ENCODE measurements at regions not wholly inside any gene's neighbourhood (a gene's known extent, or its start where the extent isn't known, plus 50 kb on each side); places are given as distances from the start of the nearest gene placed in this dataset.
"Not testable (repeated sequence)": the region's sequence is repeated elsewhere in the genome, so short reads cannot be mapped to it uniquely, and the experiment has no call there.

DNA sequence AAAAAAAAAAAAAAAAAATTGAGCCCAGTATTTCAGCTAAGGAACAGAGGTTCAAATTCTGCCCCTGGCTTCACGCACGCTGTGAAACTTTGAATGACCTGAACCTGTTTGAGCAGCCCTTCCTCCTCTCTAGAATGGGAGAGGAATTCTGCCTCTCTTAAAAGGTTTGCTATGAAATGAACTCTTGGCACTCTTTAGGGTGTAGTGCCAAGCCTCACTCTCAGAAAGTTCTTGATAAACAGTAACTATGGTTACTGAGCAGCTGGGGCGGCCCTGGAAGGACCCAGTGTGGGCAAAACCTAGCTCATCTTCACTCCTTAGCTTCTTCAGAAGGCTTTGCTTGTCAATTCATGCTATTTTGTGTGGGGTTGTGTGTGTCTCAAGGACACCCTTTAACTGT, 73.7 kb downstream of the GEMIN8 start:
- no peak overlapping the region for H3K4me3 ChIP-seq (ENCODE audit: low read length)
- Mint-ChIP-seq H3K36me3 (ENCODE audit: low read depth) (no peaks in the 10 kb centered on the region), H3K9me3 (peaks cover 60% of the 10 kb centered on the region), H3K4me1 (no peaks in the 10 kb centered on the region), H3K27me3 (ENCODE audit: insufficient read depth) (no peaks in the 10 kb centered on the region), H3K4me3 (no peak overlapping the region), H3K27ac (no peak overlapping the region)
- H3K9ac ChIP-seq (ENCODE audit: extremely low read depth, low read length, poor library complexity, severe bottlenecking): no peak overlapping the region
- TF ChIP-seq, protein P1, sequence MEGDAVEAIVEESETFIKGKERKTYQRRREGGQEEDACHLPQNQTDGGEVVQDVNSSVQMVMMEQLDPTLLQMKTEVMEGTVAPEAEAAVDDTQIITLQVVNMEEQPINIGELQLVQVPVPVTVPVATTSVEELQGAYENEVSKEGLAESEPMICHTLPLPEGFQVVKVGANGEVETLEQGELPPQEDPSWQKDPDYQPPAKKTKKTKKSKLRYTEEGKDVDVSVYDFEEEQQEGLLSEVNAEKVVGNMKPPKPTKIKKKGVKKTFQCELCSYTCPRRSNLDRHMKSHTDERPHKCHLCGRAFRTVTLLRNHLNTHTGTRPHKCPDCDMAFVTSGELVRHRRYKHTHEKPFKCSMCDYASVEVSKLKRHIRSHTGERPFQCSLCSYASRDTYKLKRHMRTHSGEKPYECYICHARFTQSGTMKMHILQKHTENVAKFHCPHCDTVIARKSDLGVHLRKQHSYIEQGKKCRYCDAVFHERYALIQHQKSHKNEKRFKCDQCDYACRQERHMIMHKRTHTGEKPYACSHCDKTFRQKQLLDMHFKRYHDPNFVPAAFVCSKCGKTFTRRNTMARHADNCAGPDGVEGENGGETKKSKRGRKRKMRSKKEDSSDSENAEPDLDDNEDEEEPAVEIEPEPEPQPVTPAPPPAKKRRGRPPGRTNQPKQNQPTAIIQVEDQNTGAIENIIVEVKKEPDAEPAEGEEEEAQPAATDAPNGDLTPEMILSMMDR (conservative IDR thresholded peaks at IDR 0.05): no peak
- no peaks in the 10 kb centered on the region for H3K4me1 ChIP-seq (ENCODE audit: control insufficient read depth, insufficient read depth, low read length)
- H3K9me3 ChIP-seq (ENCODE audit: control insufficient read depth, low read length): no peaks in the 10 kb centered on the region
- WGBS, 2 experiments (ENCODE audit: insufficient coverage in 1 of 2, insufficient read length in 1 of 2): 82 to 95% methylated on average over 2 of the region's 3 CpGs
- H3K36me3 ChIP-seq (ENCODE audit: control insufficient read depth, insufficient read depth, low read length): no peaks in the 10 kb centered on the region
- no peaks in the 10 kb centered on the region for H3K27me3 ChIP-seq (ENCODE audit: control insufficient read depth, insufficient read depth, low read length, poor library complexity, severe bottlenecking)
- H3K27ac ChIP-seq (ENCODE audit: low read depth, low read length): no peak overlapping the region
- no peak for DNase-seq

DNA sequence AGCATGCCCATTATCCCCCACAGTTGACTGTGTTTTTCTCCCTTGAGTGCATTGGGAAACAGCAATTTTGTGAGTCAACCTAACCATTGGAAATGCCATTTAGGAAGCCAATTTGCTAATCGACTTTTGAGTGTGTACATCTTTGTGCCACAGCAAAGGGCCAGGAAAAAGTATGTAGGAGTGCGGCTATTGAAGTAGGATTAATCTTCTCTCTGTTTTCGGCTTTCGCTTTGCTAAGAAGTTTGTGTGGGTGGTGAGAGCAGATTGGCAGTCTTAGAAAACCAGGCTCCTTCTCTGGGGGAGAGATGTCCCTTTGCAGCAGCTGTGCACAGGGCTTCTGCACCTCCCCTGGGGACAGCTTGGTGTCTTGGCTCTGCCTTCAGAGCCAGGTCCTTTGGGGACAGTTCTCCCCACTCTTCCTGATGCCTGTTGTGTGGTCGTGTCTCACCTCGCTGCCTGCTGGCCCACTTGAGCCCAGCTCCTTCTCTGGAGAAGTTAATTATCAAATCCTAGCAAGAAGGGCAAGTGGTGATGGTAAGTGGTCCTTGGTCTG, 74.5 kb downstream of the GEMIN8 start:
- Mint-ChIP-seq H3K27ac (no peak overlapping the region), H3K36me3 (ENCODE audit: low read depth) (no peaks in the 10 kb centered on the region)

DNA sequence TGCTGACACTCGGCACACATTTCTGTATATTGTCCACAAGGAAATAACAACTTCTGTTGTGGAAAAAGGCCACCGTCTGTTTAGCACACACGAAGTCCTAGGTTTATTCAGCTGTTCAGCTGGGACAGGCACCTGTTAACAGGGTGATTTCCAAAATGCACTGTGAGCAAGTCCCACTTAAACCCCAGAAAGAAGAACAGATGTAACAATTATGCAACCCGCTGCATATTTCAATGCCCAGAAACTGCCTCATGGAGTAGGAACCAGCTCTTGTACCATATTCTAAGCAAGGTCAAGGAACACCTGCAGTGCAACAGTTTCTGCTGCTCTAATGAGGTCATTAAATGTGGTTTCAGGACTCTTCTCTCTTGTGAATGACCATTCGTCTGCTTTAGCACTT, 77.1 kb downstream of the GEMIN8 start:
- no peaks in the 10 kb centered on the region for H3K36me3 ChIP-seq (ENCODE audit: control insufficient read depth, insufficient read depth, low read length)
- H3K9ac ChIP-seq (ENCODE audit: extremely low read depth, low read length, poor library complexity, severe bottlenecking): no peak overlapping the region
- H3K4me3 Mint-ChIP-seq: no peak overlapping the region
- peaks cover 55% of the 10 kb centered on the region for H3K9me3 Mint-ChIP-seq
- no peak for DNase-seq
- H3K4me3 ChIP-seq (ENCODE audit: low read length): no peak overlapping the region
- 79 to 93% methylated on average over 3 to 5 of the region's 5 CpGs for WGBS, 2 experiments (ENCODE audit: insufficient coverage in 1 of 2, insufficient read length in 1 of 2)
- no peaks in the 10 kb centered on the region for H3K9me3 ChIP-seq (ENCODE audit: control insufficient read depth, low read length)
- H3K36me3 Mint-ChIP-seq (ENCODE audit: low read depth): no peaks in the 10 kb centered on the region
- no peaks in the 10 kb centered on the region for H3K4me1 Mint-ChIP-seq
- TF ChIP-seq, protein P1 (conservative IDR thresholded peaks at IDR 0.05): no peak
- no peaks in the 10 kb centered on the region for H3K27me3 ChIP-seq (ENCODE audit: control insufficient read depth, insufficient read depth, low read length, poor library complexity, severe bottlenecking)
- no peaks in the 10 kb centered on the region for H3K27me3 Mint-ChIP-seq (ENCODE audit: insufficient read depth)
- no peak overlapping the region for H3K27ac Mint-ChIP-seq
- no peaks in the 10 kb centered on the region for H3K4me1 ChIP-seq (ENCODE audit: control insufficient read depth, insufficient read depth, low read length)
- H3K27ac ChIP-seq (ENCODE audit: low read depth, low read length): no peak overlapping the region

More for the DNA sequence above, 74.5 kb downstream of the GEMIN8 start:
- Mint-ChIP-seq H3K4me1 (no peaks in the 10 kb centered on the region), H3K27me3 (ENCODE audit: insufficient read depth) (no peaks in the 10 kb centered on the region), H3K4me3 (no peak overlapping the region), H3K9me3 (peaks cover 59% of the 10 kb centered on the region)
- H3K36me3 ChIP-seq (ENCODE audit: control insufficient read depth, insufficient read depth, low read length): no peaks in the 10 kb centered on the region
- WGBS, 2 experiments (ENCODE audit: insufficient coverage in 1 of 2, insufficient read length in 1 of 2): 90% methylated on average over 6 of the region's 6 CpGs; no CpG with 5 or more reads in 1 of the 2 experiments
- H3K4me1 ChIP-seq (ENCODE audit: control insufficient read depth, insufficient read depth, low read length): no peaks in the 10 kb centered on the region
- H3K9me3 ChIP-seq (ENCODE audit: control insufficient read depth, low read length): no peaks in the 10 kb centered on the region
- H3K9ac ChIP-seq (ENCODE audit: extremely low read depth, low read length, poor library complexity, severe bottlenecking): no peak overlapping the region
- DNase-seq: no peak
- H3K27me3 ChIP-seq (ENCODE audit: control insufficient read depth, insufficient read depth, low read length, poor library complexity, severe bottlenecking): no peaks in the 10 kb centered on the region
- no peak overlapping the region for H3K4me3 ChIP-seq (ENCODE audit: low read length)
- TF ChIP-seq, protein P1 (conservative IDR thresholded peaks at IDR 0.05): no peak
- H3K27ac ChIP-seq (ENCODE audit: low read depth, low read length): no peak overlapping the region

DNA sequence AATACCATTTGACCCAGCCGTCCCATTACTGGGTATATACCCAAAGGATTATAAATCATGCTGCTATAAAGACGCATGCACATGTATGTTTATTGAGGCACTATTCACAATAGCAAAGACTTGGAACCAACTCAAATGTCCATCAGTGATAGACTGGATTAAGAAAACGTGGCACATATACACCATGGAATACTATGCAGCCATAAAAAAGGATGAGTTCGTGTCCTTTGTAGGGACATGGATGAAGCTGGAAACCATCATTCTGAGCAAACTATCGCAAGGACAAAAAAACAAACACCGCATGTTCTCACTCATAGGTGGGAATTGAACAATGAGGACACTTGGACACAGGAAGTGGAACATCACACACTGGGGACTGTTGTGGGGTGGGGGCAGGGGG, 83.5 kb downstream of the GEMIN8 start:
- peaks cover 54% of the 10 kb centered on the region for H3K9me3 Mint-ChIP-seq
- not testable (repeated sequence) for H3K9ac ChIP-seq (ENCODE audit: extremely low read depth, low read length, poor library complexity, severe bottlenecking)
- WGBS, 2 experiments (ENCODE audit: insufficient coverage in 1 of 2, insufficient read length in 1 of 2): 100% methylated on average over 2 of the region's 6 CpGs; no CpG with 5 or more reads in 1 of the 2 experiments

DNA sequence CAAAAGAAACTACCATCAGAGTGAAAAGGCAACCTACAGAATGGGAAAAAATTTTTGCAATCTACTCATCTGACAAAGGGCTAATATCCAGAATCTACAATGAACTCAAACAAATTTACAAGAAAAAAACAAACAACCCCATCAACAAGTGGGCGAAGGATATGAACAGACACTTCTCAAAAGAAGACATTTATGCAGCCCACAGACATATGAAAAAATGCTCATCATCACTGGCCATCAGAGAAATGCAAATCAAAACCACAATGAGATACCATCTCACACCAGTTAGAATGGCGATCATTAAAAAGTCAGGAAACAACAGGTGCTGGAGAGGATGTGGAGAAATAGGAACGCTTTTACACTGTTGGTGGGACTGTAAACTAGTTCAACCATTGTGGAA, 83.9 kb downstream of the GEMIN8 start:
- H3K4me3 ChIP-seq (ENCODE audit: low read length); H3K36me3 Mint-ChIP-seq (ENCODE audit: low read depth); H3K27ac ChIP-seq (ENCODE audit: low read depth, low read length); H3K27ac Mint-ChIP-seq; H3K4me3 Mint-ChIP-seq; H3K27me3 ChIP-seq (ENCODE audit: control insufficient read depth, insufficient read depth, low read length, poor library complexity, severe bottlenecking); H3K27me3 Mint-ChIP-seq (ENCODE audit: insufficient read depth); H3K9me3 ChIP-seq (ENCODE audit: control insufficient read depth, low read length); H3K9ac ChIP-seq (ENCODE audit: extremely low read depth, low read length, poor library complexity, severe bottlenecking); H3K4me1 ChIP-seq (ENCODE audit: control insufficient read depth, insufficient read depth, low read length); DNase-seq; H3K36me3 ChIP-seq (ENCODE audit: control insufficient read depth, insufficient read depth, low read length): not testable (repeated sequence)
- Mint-ChIP-seq H3K9me3 (peaks cover 57% of the 10 kb centered on the region), H3K4me1 (peaks cover 15% of the 10 kb centered on the region)
- no CpG with 5 or more reads among the region's 3 CpGs for WGBS, 2 experiments (ENCODE audit: insufficient coverage in 1 of 2, insufficient read length in 1 of 2)

More for the DNA sequence above, 83.5 kb downstream of the GEMIN8 start:
- H3K4me1 ChIP-seq (ENCODE audit: control insufficient read depth, insufficient read depth, low read length); DNase-seq; H3K27me3 Mint-ChIP-seq (ENCODE audit: insufficient read depth); H3K36me3 Mint-ChIP-seq (ENCODE audit: low read depth); H3K27ac Mint-ChIP-seq; H3K27me3 ChIP-seq (ENCODE audit: control insufficient read depth, insufficient read depth, low read length, poor library complexity, severe bottlenecking); H3K36me3 ChIP-seq (ENCODE audit: control insufficient read depth, insufficient read depth, low read length); H3K4me3 Mint-ChIP-seq; H3K27ac ChIP-seq (ENCODE audit: low read depth, low read length); H3K4me3 ChIP-seq (ENCODE audit: low read length); H3K9me3 ChIP-seq (ENCODE audit: control insufficient read depth, low read length): not testable (repeated sequence)
- H3K4me1 Mint-ChIP-seq: peaks cover 12% of the 10 kb centered on the region

Measured in endodermal cell (in vitro differentiated cells).